ENCODE measurements at regions not wholly inside any gene's neighbourhood (a gene's known extent, or its start where the extent isn't known, plus 50 kb on each side); places are given as distances from the start of the nearest gene placed in this dataset.

DNA sequence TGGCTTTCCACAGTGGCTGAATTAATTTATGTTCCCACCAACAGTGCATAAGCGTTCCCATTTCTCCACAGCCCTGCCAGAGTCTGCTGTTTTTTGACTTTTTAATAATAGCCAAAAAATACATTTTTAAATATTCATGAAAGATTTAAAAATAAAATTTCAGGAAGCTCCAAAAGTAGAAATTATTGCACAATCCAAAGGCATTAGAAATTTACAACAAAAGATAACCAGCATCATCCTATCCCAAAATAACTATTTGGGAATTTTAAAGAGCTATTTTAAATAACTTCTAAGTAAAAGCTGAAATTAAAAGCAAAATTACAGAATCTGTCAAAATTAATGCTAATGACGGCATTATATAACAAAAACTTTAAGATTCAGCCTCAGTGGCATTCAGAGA is 131.5 kb downstream of the QDPR start:
- TF ChIP-seq, protein P1, sequence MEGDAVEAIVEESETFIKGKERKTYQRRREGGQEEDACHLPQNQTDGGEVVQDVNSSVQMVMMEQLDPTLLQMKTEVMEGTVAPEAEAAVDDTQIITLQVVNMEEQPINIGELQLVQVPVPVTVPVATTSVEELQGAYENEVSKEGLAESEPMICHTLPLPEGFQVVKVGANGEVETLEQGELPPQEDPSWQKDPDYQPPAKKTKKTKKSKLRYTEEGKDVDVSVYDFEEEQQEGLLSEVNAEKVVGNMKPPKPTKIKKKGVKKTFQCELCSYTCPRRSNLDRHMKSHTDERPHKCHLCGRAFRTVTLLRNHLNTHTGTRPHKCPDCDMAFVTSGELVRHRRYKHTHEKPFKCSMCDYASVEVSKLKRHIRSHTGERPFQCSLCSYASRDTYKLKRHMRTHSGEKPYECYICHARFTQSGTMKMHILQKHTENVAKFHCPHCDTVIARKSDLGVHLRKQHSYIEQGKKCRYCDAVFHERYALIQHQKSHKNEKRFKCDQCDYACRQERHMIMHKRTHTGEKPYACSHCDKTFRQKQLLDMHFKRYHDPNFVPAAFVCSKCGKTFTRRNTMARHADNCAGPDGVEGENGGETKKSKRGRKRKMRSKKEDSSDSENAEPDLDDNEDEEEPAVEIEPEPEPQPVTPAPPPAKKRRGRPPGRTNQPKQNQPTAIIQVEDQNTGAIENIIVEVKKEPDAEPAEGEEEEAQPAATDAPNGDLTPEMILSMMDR (IDR thresholded peaks at IDR 0.05; ENCODE audit: low read depth, low read length, poor library complexity, severe bottlenecking), result no peak
- TF ChIP-seq EZH2phosphoT487 (IDR thresholded peaks at IDR 0.05; ENCODE audit: borderline replicate concordance, low read length), result no peak

Data from DOHH2 (cell line).